GM03348 (cell line): ENCODE measurements at regions not wholly inside any gene's neighbourhood (a gene's known extent, or its start where the extent isn't known, plus 50 kb on each side); places are given as distances from the start of the nearest gene placed in this dataset.

Experiments used
- DNase-seq: peaks from one replicate; pipeline ENCODE4 v3.0.0; 2012; ENCODE audit warnings: low spot score

- no peak for DNase-seq
Observed at GRCh38 chr16:64823481-64824075, 298.3 kb downstream of the CDH11 start.

- DNase-seq = no peak
Observed at GRCh38 chr16:64809876-64810629, 311.8 kb downstream of the CDH11 start.

GRCh38 chr16:64808474-64808873 is 313.4 kb downstream of the CDH11 start:
- DNase-seq = no peak

GRCh38 chr16:64791756-64792155 is 330.1 kb downstream of the CDH11 start:
- no peak for DNase-seq

DNA sequence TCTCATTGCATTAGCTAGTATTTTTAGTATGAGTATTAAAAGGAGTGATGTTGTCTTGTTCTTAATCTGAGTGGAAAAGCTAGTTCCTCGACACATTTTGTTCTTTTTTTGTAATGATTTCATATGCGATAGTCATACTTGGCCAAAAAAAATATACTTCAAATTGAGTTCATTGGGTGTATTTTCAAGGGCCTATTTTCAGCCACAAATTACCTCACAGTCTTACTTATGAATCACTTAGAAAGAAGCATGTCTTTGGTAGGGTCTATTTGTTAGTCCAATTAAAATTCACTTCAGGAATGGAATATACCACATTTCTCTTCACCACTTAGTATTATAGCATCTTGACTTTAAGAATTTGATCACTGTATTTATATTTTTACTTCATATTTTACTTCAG is 337.2 kb downstream of the CDH11 start:
- no peak for DNase-seq

DNA sequence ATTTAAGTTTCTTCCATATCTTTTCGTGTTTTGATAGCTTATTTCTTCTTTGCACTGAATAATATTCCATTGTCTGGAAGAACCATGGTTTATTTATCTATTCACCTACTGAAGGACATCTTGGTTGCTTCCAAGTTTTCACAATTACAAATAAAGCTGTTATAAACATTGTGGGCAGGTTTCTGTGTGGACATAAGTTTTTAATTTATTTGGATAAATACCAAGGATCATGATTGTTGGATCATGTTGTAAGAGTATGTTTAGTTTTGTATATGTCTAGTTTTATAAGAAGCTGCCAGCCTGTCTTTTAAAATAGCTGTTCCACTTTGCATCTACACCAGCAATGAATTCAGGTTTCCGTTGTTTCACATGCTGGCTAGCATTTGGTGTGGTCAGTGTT is 339.4 kb downstream of the CDH11 start:
- DNase-seq = no peak

DNA sequence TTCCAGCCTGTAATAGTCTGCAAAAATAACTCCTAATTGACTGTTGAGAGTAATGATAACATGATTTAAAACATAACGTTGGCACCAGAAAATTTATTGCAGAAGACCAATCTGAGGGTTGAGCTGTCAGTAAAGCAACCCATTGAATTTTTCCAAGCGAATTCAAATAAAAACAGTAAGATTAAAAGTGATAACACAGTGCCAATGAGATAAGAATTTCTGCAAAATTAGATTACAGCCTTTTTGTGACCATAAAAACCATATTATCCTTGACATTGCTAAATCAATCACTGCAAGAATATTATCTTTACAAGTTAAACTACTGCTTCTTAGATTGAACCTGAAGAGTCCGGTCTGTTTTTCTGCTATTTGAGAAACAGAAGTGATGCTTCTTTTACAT is 341.4 kb downstream of the CDH11 start:
- no peak for DNase-seq

DNA sequence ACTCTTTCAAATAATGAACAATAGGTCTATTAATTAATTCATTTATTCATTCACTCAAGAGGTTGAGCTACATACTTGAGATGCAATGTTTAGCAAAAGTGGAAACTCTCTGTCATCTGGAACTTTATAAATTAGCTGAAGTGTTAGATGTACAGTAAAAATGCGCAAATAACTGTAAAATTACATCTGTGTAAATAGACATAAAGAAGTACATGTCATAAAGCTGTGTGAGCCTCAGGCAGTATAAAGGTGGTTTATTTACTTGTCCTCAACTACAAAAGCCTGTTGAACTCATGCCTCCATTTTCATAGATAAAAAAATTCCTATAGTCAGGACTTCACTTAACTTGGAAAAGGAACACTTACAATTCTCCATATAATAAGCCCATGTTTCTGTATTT is 343.1 kb downstream of the CDH11 start:
- no peak for DNase-seq

DNA sequence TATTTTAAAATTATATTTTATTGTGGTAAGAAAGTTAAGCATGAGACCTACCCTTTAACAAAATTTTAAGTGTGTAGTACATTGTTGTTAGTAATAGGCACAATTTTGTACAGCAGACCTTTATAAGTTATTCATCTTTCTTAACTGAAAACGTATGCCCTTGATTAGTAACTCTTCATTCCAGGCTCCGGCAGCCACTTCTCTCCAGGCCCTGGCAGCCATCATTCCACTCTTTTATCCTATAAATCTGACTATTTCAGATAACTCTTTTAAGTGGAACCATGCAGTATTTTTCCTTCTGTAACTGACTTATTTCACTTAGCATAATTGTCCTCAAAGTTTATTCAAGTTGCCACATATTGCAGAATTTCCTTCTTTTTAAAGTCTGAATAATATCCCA is 348.2 kb downstream of the CDH11 start:
- DNase-seq = no peak

DNA sequence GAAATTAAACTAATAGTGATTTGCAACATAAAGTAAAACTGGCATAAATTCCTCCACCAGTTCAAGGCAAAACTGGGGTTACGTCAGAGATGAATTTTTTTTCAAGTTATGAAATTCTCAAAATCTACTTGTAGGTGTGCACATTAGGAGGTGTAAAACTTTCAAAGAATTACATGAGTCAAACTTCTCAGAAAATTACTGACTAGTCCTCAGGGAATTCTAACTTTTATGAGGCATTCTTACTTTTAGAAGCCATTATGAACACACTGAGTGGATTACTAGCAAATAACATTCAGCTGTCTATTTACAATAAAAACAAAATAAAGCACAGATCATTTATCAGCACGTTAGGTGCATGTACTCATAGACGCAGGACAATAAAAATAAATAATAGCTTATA is 348.7 kb downstream of the CDH11 start:
- DNase-seq = no peak

GRCh38 chr16:64771273-64771672 is 350.6 kb downstream of the CDH11 start:
- DNase-seq = no peak

GRCh38 chr16:64762211-64762610 is 359.7 kb downstream of the CDH11 start:
- no peak for DNase-seq

DNA sequence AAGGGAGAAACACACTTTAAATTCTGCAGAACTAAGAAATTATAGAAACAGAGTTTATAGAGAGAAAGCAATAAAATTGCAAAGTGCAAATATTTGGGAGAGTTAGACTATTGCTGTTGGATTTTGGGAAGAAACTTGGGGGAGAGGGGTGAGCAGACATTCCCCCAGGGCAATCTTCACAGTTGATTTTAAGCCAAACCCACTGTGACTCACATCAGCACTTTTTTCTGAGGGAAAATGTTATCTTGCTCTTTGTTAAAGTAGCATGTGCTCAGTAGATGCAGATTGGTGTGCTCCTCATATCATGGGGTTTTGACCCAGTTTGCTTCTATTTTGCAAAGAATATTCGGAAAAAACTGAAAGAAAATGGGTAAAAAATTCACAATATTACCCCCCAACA is 367.6 kb downstream of the CDH11 start:
- no peak for DNase-seq

- peak; percentile 84 for DNase-seq
Observed at GRCh38 chr16:64751906-64752305, 370.0 kb downstream of the CDH11 start.

GRCh38 chr16:64749346-64749745 is 372.5 kb downstream of the CDH11 start:
- DNase-seq = no peak

GRCh38 chr16:64745258-64745930 is 376.5 kb downstream of the CDH11 start:
- DNase-seq = no peak

DNA sequence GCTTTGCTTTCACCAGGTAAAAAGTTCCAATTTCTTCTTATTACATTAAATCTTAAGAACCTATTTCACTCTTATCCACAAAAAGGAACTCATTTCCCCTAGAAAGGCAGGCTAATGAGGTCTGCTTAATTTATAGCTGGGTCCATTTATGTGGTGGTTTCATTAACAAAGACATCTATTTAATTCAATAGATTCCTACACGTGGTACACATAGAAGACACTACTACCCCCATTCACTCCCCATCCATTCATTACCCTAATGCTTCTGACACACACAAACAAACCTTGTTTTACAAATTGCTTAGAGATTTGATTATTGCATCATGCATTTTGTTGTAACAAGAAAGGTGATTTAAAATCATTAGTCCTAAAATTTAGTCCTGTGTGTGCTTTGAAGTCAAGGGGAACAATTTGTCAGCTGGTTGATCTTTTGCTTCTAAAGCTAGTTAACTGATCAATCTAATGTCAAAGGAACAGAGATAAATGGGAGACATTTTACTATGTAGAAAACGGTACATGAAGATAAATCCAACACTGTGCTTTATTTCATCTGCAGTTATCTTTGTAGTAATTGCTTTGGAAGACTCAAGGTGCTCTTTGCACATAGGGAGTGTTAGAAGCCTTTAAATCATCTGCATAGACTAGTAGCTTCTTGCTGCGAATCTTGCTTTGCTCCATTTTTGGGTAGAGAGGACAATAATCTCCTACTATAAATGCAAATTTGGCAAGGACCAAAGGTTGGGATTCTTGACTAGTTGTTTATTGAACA is 379.2 kb downstream of the CDH11 start:
- DNase-seq = no peak

- DNase-seq = no peak
Observed at GRCh38 chr16:64740261-64740660, 381.6 kb downstream of the CDH11 start.

DNA sequence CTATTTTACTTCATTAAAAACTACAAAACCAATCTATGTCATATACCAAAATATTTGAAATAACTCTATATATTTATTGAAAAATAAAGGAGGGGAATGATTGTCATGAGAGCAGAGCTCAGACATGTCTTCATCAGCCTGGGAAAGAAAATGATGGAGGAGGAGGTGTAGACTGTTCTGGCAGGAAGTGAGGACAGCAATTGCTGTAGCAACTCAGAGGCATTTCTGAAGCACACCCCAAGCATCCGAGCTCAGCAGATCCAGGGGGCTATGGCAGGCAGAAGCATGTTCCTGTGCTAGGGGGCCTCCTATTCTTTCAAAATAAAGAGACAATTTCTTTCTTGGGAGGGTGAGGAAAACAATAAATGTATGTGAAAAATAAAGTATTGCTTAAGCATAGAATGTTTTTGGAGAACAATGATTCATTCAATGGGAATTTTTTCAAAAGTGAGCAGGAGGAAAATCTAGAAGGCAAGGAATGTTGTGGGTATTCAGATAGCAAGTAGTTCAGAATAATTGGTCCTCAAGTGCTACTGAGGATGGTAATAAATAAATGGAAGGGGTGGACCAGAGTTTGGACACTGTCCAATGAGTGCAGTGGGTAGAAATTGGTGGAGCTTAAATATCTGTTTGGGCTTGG is 383.4 kb downstream of the CDH11 start:
- peak; percentile 78 for DNase-seq

GRCh38 chr16:64736857-64737256 is 385.0 kb downstream of the CDH11 start:
- DNase-seq = no peak

DNA sequence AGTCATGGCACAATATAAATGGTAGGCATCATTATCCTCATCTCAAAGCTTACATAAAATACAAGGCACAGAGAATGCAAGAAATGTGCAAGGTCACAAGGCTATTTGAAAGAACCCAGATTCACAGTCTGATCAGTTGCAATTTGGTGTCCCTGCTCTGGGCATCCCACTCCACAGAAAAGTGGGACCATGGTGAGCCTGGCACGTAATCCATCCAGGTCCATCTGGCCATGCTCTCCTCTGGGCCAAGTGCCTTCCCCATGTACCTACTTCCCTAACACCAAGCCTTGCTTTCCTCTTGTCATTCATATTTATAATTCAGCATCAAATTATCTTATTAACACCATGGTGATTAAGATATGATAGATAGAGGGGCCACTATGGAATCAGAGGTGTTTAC is 390.0 kb downstream of the CDH11 start:
- DNase-seq = no peak

- DNase-seq = no peak
Observed at GRCh38 chr16:64730261-64730660, 391.6 kb downstream of the CDH11 start.
